22Rv1 (cell line): ENCODE measurements at regions not wholly inside any gene's neighbourhood (a gene's known extent, or its start where the extent isn't known, plus 50 kb on each side); places are given as distances from the start of the nearest gene placed in this dataset.

Experiments
- CTCF ChIP-seq: fragments of 450-650 bp; IDR thresholded peaks from 2 replicates; pipeline ENCODE4 v1.5.1; 2017; ENCODE audit warnings: mild to moderate bottlenecking
- ZFX ChIP-seq: fragments of 450-650 bp; IDR thresholded peaks from 2 replicates; pipeline ENCODE4 v1.6.1; 2017; ENCODE audit warnings: antibody characterized with exemption, borderline replicate concordance

GRCh38 chr2:235432741-235433520, 60.9 kb upstream of the AGAP1 start:
- no peak for TF ChIP-seq CTCF
- no peak for TF ChIP-seq ZFX
